CD8-positive, alpha-beta memory T cell (primary cell): ENCODE measurements at regions not wholly inside any gene's neighbourhood (a gene's known extent, or its start where the extent isn't known, plus 50 kb on each side); places are given as distances from the start of the nearest gene placed in this dataset.
"Not testable (repeated sequence)": the region's sequence is repeated elsewhere in the genome, so short reads cannot be mapped to it uniquely, and the experiment has no call there.

ENCODE experiments used
- CTCF ChIA-PET: fragments of 350-600 bp; sonication (Branson Sonifier 250); formaldehyde crosslinking; loops from one replicate; lab custom pipeline; 2021; ENCODE audit warnings: antibody characterized with exemption; lab: Charles Lee
- POLR2A ChIA-PET: fragments of 350-600 bp; sonication (Branson Sonifier 250); formaldehyde crosslinking; loops from one replicate; lab custom pipeline; 2021; ENCODE audit warnings: antibody characterized with exemption; lab: Charles Lee
- DNase-seq, 5 donors: peaks; one replicate each; pipeline versions ENCODE4 v3.0.0 to v3.0.0-alpha.2; 2020 to 2022; ENCODE audit warnings: mixed read lengths in 1 of 5
- H3K27ac ChIP-seq: one replicate; pipeline ENCODE4 v1.7.0; 2013; ENCODE audit warnings: low read depth, mild to moderate bottlenecking, low read length, moderate library complexity
- H3K27me3 ChIP-seq: 2 replicates; pipeline ENCODE4 v1.7.0; 2013; ENCODE audit warnings: low read length, mild to moderate bottlenecking; ENCODE audit not compliant: insufficient read depth, poor library complexity, severe bottlenecking
- H3K36me3 ChIP-seq: 2 replicates; pipeline ENCODE4 v1.7.0; 2013; ENCODE audit warnings: mild to moderate bottlenecking, low read length, moderate library complexity; ENCODE audit not compliant: insufficient read depth
- H3K4me1 ChIP-seq: 2 replicates; pipeline ENCODE4 v1.7.0; 2013; ENCODE audit warnings: mild to moderate bottlenecking, low read length, moderate library complexity; ENCODE audit not compliant: insufficient read depth
- H3K4me3 ChIP-seq: 2 replicates; pipeline ENCODE4 v1.7.0; 2013; ENCODE audit warnings: mild to moderate bottlenecking, low read length
- H3K9me3 ChIP-seq: 2 replicates; pipeline ENCODE4 v1.7.0; 2013; ENCODE audit warnings: mild to moderate bottlenecking, low read length
- H3K27ac Mint-ChIP-seq, 8 donors: one replicate each; pipeline ENCODE4 v1.8.0; 2020 to 2021; ENCODE audit warnings: mixed read lengths in 8 of 8, mild to moderate bottlenecking in 6 of 8, inconsistent platforms in 3 of 8, moderate library complexity in 3 of 8
- H3K27me3 Mint-ChIP-seq, 2 donors: one replicate each; pipeline ENCODE4 v1.8.0; 2020 to 2021; ENCODE audit warnings: mixed read lengths in 2 of 2, mild to moderate bottlenecking in 1 of 2, moderate library complexity in 1 of 2
- H3K36me3 Mint-ChIP-seq, 3 donors: one replicate each; pipeline ENCODE4 v1.8.0; 2020 to 2021; ENCODE audit warnings: mixed read lengths in 3 of 3, inconsistent platforms in 1 of 3, mild to moderate bottlenecking in 1 of 3
- H3K4me1 Mint-ChIP-seq, 3 donors: one replicate each; pipeline ENCODE4 v1.8.0; 2020 to 2021; ENCODE audit warnings: mixed read lengths in 3 of 3, inconsistent platforms in 1 of 3, mild to moderate bottlenecking in 1 of 3
- H3K4me3 Mint-ChIP-seq, 7 donors: one replicate each; pipeline ENCODE4 v1.8.0; 2020 to 2021; ENCODE audit warnings: mixed read lengths in 7 of 7, mild to moderate bottlenecking in 6 of 7, moderate library complexity in 4 of 7, inconsistent platforms in 2 of 7
- H3K9me3 Mint-ChIP-seq, 5 donors: one replicate each; pipeline ENCODE4 v1.8.0; 2020 to 2022; ENCODE audit warnings: mixed read lengths in 5 of 5, mild to moderate bottlenecking in 3 of 5, moderate library complexity in 2 of 5, inconsistent platforms in 1 of 5

GRCh38 chr20:52047811-52048764, 143.5 kb downstream of the ZFP64 start:
- Histone ChIP-seq H3K36me3 (no peaks in the 10 kb centered on the region), H3K9me3 (no peaks in the 10 kb centered on the region), H3K27me3 (no peaks in the 10 kb centered on the region), H3K4me1 (peaks cover 12% of the 10 kb centered on the region), H3K27ac (no peak overlapping the region), H3K4me3 (no peak overlapping the region)
- CTCF ChIA-PET = interaction anchor here (1.0 kb wide), 2 partner anchors 13 to 31 kb away, joined by 3 read pairs; no protein-coding TSS in a partner anchor
- peaks cover 0 to 2% (median 0%) of the 10 kb centered on the region in 3 donors for H3K36me3 Mint-ChIP-seq
- peaks cover 0 to 1% of the 10 kb centered on the region in 2 donors for H3K27me3 Mint-ChIP-seq
- H3K27ac Mint-ChIP-seq = peak overlapping the region; percentile 34 to 80 (median 54)
- peaks cover 19 to 21% (median 20%) of the 10 kb centered on the region in 3 donors for H3K4me1 Mint-ChIP-seq
- POLR2A ChIA-PET = interaction anchor here (0.6 kb wide), 1 partner anchor 8 kb away, joined by 3 read pairs; no protein-coding TSS in a partner anchor
- H3K9me3 Mint-ChIP-seq = no peaks in the 10 kb centered on the region
- peak overlapping the region; percentile 13 to 65 (median 35) for H3K4me3 Mint-ChIP-seq
- DNase-seq = peak in 2 of 5 donors; percentile 5 to 46

- Histone ChIP-seq H3K4me1 (no peaks in the 10 kb centered on the region), H3K36me3 (no peaks in the 10 kb centered on the region), H3K4me3 (no peak overlapping the region), H3K27me3 (no peaks in the 10 kb centered on the region), H3K27ac (no peak overlapping the region), H3K9me3 (no peaks in the 10 kb centered on the region)
- H3K4me1 Mint-ChIP-seq = peaks cover 0 to 3% (median 0%) of the 10 kb centered on the region in 3 donors
- no peak overlapping the region for H3K27ac Mint-ChIP-seq
- ChIA-PET POLR2A (no interaction called here), CTCF (no interaction called here)
- no peaks in the 10 kb centered on the region for H3K36me3 Mint-ChIP-seq
- no peak overlapping the region for H3K4me3 Mint-ChIP-seq
- no peaks in the 10 kb centered on the region for H3K27me3 Mint-ChIP-seq
- DNase-seq = no peak
- no peaks in the 10 kb centered on the region for H3K9me3 Mint-ChIP-seq
These were observed 149.6 kb downstream of the ZFP64 start for GRCh38 chr20:52041966-52042365.

- no peak overlapping the region for H3K4me3 Mint-ChIP-seq
- no peaks in the 10 kb centered on the region for H3K4me1 Mint-ChIP-seq
- H3K27me3 Mint-ChIP-seq = no peaks in the 10 kb centered on the region
- H3K36me3 ChIP-seq = no peaks in the 10 kb centered on the region
- H3K9me3 ChIP-seq = no peaks in the 10 kb centered on the region
- H3K4me3 ChIP-seq = no peak overlapping the region
- no peak overlapping the region for H3K27ac ChIP-seq
- H3K36me3 Mint-ChIP-seq = no peaks in the 10 kb centered on the region
- POLR2A ChIA-PET = interaction anchor here (0.5 to 0.6 kb wide), 2 partner anchors 8 to 9 kb away, joined by 3 to 4 read pairs; no protein-coding TSS in a partner anchor
- no peaks in the 10 kb centered on the region for H3K4me1 ChIP-seq
- no peak for DNase-seq
- H3K9me3 Mint-ChIP-seq = no peaks in the 10 kb centered on the region
- CTCF ChIA-PET = no interaction called here
- H3K27me3 ChIP-seq = no peaks in the 10 kb centered on the region
- H3K27ac Mint-ChIP-seq = no peak overlapping the region
These were observed 151.8 kb downstream of the ZFP64 start for GRCh38 chr20:52039790-52040189.

- H3K36me3 ChIP-seq, H3K27ac ChIP-seq, POLR2A ChIA-PET, H3K36me3 Mint-ChIP-seq, H3K27me3 ChIP-seq, H3K4me3 Mint-ChIP-seq, DNase-seq, H3K9me3 ChIP-seq, H3K27me3 Mint-ChIP-seq, H3K4me1 Mint-ChIP-seq, H3K4me1 ChIP-seq, H3K4me3 ChIP-seq, H3K9me3 Mint-ChIP-seq, H3K27ac Mint-ChIP-seq, CTCF ChIA-PET: not testable (repeated sequence)
These were observed 152.9 kb downstream of the ZFP64 start for GRCh38 chr20:52038632-52039031.

- Histone ChIP-seq H3K9me3 (no peaks in the 10 kb centered on the region), H3K4me3 (no peak overlapping the region), H3K4me1 (no peaks in the 10 kb centered on the region), H3K27ac (no peak overlapping the region), H3K36me3 (no peaks in the 10 kb centered on the region), H3K27me3 (no peaks in the 10 kb centered on the region)
- no peaks in the 10 kb centered on the region for H3K27me3 Mint-ChIP-seq
- H3K4me3 Mint-ChIP-seq = no peak overlapping the region
- no peak for DNase-seq
- H3K9me3 Mint-ChIP-seq = no peaks in the 10 kb centered on the region
- no peaks in the 10 kb centered on the region for H3K36me3 Mint-ChIP-seq
- CTCF ChIA-PET = no interaction called here
- H3K27ac Mint-ChIP-seq = no peak overlapping the region
- H3K4me1 Mint-ChIP-seq = peaks cover 3 to 7% (median 7%) of the 10 kb centered on the region in 3 donors
- POLR2A ChIA-PET = no interaction called here
These were observed 154.2 kb downstream of the ZFP64 start for GRCh38 chr20:52037370-52037769.

- H3K36me3 ChIP-seq = no peaks in the 10 kb centered on the region
- H3K4me3 Mint-ChIP-seq = no peak overlapping the region
- no peaks in the 10 kb centered on the region for H3K36me3 Mint-ChIP-seq
- POLR2A ChIA-PET = no interaction called here
- no peak overlapping the region for H3K27ac ChIP-seq
- H3K9me3 ChIP-seq = no peaks in the 10 kb centered on the region
- H3K4me1 ChIP-seq = peaks cover 12% of the 10 kb centered on the region
- no peak overlapping the region for H3K4me3 ChIP-seq
- DNase-seq = no peak
- no peaks in the 10 kb centered on the region for H3K27me3 ChIP-seq
- H3K27me3 Mint-ChIP-seq = no peaks in the 10 kb centered on the region
- H3K27ac Mint-ChIP-seq = no peak overlapping the region
- no peaks in the 10 kb centered on the region for H3K9me3 Mint-ChIP-seq
- peaks cover 15 to 21% (median 21%) of the 10 kb centered on the region in 3 donors for H3K4me1 Mint-ChIP-seq
- CTCF ChIA-PET = no interaction called here
These were observed 155.6 kb downstream of the ZFP64 start for GRCh38 chr20:52035977-52036376.

GRCh38 chr20:52035498-52035897, 156.1 kb downstream of the ZFP64 start:
- no peak for DNase-seq
- Mint-ChIP-seq H3K36me3 (no peaks in the 10 kb centered on the region), H3K27me3 (no peaks in the 10 kb centered on the region), H3K4me1 (peaks cover 20 to 26% (median 25%) of the 10 kb centered on the region in 3 donors), H3K9me3 (no peaks in the 10 kb centered on the region), H3K4me3 (no peak overlapping the region), H3K27ac (peak overlapping the region in 2 of 8 donors; percentile 4 to 25)
- Histone ChIP-seq H3K9me3 (no peaks in the 10 kb centered on the region), H3K36me3 (no peaks in the 10 kb centered on the region), H3K4me1 (peaks cover 17% of the 10 kb centered on the region), H3K4me3 (no peak overlapping the region), H3K27me3 (no peaks in the 10 kb centered on the region), H3K27ac (no peak overlapping the region)
- ChIA-PET CTCF (no interaction called here), POLR2A (no interaction called here)

GRCh38 chr20:52034581-52034980, 157.0 kb downstream of the ZFP64 start:
- Histone ChIP-seq H3K27ac (no peak overlapping the region), H3K27me3 (no peaks in the 10 kb centered on the region), H3K9me3 (no peaks in the 10 kb centered on the region), H3K36me3 (no peaks in the 10 kb centered on the region), H3K4me3 (no peak overlapping the region), H3K4me1 (peaks cover 18% of the 10 kb centered on the region)
- no peak for DNase-seq
- no peak overlapping the region for H3K4me3 Mint-ChIP-seq
- H3K9me3 Mint-ChIP-seq = no peaks in the 10 kb centered on the region
- no peaks in the 10 kb centered on the region for H3K27me3 Mint-ChIP-seq
- H3K36me3 Mint-ChIP-seq = no peaks in the 10 kb centered on the region
- peak overlapping the region in 2 of 8 donors; percentile 17 for H3K27ac Mint-ChIP-seq
- ChIA-PET CTCF (interaction anchor here (0.6 to 0.9 kb wide), 2 partner anchors 10 to 237 kb away, joined by 3 to 4 read pairs; no protein-coding TSS in a partner anchor), POLR2A (no interaction called here)
- peaks cover 21 to 28% (median 27%) of the 10 kb centered on the region in 3 donors for H3K4me1 Mint-ChIP-seq
